ENCODE measurements at regions not wholly inside any gene's neighbourhood (a gene's known extent, or its start where the extent isn't known, plus 50 kb on each side); places are given as distances from the start of the nearest gene placed in this dataset.

GRCh38 chr2:201968476-201968875, 65.2 kb upstream of the FZD7 start:
- DNase-seq (ENCODE audit: low read depth, low spot score) = no peak

GRCh38 chr2:201969241-201969937, 64.3 kb upstream of the FZD7 start:
- no peak for DNase-seq (ENCODE audit: low read depth, low spot score)

DNA sequence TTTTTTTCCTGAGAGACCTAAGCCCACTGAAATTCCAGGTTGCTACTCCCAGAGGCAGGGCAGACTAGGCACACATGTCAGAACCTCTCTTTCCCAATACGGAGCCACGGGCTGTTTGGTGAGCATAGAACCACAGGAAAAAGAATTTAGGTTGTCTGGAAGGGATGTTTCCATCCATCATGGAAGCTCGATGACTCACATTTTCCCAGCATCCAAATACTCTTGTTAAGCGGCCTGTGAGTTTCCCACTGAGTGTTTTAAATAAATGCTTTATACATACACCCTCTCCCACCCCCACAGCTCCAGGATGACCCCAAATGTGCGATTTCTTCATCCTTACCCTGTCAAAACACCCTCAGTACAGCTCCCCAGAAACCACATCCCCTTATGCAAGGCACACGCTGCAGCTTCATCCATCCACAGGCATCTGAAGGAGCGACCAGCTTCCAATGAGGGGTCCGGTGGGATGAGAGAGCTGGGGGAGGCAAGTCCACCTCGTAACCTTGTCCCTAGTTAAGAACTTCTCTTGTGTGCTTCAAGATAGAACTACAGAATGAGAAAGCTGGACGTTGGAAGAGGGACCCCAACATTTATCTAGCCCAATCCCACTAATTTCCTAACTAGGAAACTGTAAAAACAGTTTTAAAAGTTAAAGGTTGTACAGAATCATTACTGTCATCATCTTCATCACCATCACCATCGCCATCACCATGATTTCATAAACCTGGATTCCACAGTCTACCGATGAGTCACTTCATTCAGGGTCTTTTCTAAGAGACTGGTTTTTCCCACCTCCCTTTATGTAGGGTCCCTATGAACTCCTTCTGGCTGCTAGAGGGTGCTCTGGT, 63.5 kb upstream of the FZD7 start:
- no peak for DNase-seq (ENCODE audit: low read depth, low spot score)

DNA sequence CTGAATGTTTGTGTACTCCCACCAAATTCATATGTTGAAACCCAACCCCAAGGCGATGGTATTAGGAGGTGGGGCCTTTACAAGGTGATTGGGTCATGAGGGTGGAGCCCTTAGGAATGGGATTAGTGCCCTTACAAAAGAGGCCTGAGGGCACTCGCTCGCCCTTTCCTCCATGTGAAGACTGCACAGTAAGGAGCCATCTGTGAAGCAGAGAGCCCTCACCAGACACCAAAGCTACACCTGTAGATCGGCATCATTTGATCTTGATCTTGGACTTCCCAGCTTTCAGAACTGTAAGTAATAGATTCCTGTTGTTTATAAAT, 62.9 kb upstream of the FZD7 start:
- no peak for DNase-seq (ENCODE audit: low read depth, low spot score)

GRCh38 chr2:201971531-201972228, 62.0 kb upstream of the FZD7 start:
- DNase-seq (ENCODE audit: low read depth, low spot score) = no peak

- DNase-seq (ENCODE audit: low read depth, low spot score) = peak; percentile 98
Measured at GRCh38 chr2:201972621-201973255, 60.9 kb upstream of the FZD7 start.

- no peak for DNase-seq (ENCODE audit: low read depth, low spot score)
Measured at GRCh38 chr2:201973305-201973928, 60.2 kb upstream of the FZD7 start.

GRCh38 chr2:201974171-201975100, 59.2 kb upstream of the FZD7 start:
- no peak for DNase-seq (ENCODE audit: low read depth, low spot score)

DNA sequence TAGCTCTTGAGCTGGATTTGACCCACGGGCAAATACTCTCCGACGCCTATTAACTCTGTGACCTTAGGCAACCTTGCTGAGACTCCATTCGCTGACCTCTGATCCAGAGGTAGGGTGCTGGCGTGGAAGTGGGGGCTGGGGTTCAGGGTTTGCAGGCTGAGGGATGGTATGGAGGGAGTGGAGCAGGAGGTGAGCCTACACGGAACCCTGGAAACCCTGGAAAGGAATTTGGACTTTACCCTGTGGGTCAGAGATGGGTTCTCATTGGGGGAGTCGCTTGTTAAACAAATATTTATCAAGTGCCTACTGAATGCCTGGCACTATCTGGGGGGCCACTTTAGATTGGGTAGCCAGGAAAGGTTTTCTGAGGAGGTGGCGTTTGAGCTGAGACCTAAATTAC, 58.2 kb upstream of the FZD7 start:
- DNase-seq (ENCODE audit: low read depth, low spot score) = no peak

GRCh38 chr2:201975964-201976612, 57.6 kb upstream of the FZD7 start:
- DNase-seq (ENCODE audit: low read depth, low spot score) = no peak

GRCh38 chr2:201977651-201978050, 56.0 kb upstream of the FZD7 start:
- DNase-seq (ENCODE audit: low read depth, low spot score) = no peak

DNA sequence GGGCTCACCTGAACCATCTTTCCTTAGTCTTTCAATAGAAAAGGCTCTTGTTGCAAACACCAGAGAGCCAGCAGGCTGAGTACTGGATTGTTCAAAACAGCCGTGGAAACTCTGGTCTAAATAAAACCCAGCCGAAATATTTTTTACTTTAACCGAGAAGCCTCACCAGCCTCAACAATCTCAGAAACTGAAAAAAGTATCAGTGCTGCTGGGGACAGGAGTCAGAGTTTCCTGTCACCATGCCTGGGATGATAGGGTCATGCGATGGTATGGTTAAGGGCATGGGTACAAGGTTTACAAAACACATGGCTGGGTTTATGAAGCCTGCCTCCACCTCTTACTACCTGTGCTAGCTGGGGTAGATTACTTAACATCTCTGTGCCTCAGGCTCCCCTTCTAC, 55.3 kb upstream of the FZD7 start:
- no peak for DNase-seq (ENCODE audit: low read depth, low spot score)

DNA sequence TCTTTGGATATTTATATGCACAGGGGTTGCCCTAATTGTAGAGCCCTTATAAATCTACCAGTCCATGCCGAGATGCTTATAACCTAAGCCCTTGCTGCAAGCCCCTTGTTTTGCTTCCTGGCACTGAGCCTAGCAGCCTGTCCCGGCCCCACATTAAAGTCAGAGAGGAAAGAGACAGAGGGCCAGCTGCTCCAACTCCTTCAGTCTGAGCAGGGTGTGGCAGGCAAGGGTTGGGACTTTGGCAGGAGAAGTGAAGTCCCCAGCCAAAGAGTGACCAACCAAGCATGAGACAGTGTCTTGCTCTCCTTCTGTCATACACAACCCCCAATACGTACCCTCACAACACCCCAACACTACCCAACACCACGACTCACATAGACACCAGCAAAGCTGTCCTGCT, 54.7 kb upstream of the FZD7 start:
- no peak for DNase-seq (ENCODE audit: low read depth, low spot score)

- no peak for DNase-seq (ENCODE audit: low read depth, low spot score)
Measured at GRCh38 chr2:201980389-201980821, 53.2 kb upstream of the FZD7 start.

GRCh38 chr2:201980946-201981345, 52.7 kb upstream of the FZD7 start:
- DNase-seq (ENCODE audit: low read depth, low spot score) = no peak

DNA sequence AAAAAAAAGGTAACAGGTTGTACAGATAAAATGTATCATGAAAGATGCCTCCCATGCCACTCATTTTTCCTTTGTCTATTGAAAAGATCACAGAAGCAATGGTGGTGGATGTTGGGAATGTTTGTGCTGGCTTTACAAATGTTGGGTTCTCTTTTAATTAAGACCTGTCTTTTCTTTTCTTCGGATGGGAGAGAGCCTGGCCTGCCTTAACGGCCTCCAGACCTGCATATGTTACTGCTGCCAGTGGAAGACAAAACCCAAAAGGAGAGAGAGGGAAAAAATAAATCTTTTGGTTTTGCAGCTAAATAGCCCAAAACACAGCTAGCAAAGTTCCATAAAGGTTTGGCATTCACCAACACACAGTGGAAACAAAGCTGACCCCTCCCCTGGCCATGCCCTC, 50.5 kb upstream of the FZD7 start:
- no peak for DNase-seq (ENCODE audit: low read depth, low spot score)

- no peak for DNase-seq (ENCODE audit: low read depth, low spot score)
Measured at GRCh38 chr2:201983800-201984199, 49.9 kb upstream of the FZD7 start.

All from iPS DF 19.7 (cell line).